ENCODE measurements at regions not wholly inside any gene's neighbourhood (a gene's known extent, or its start where the extent isn't known, plus 50 kb on each side); places are given as distances from the start of the nearest gene placed in this dataset.

- POLR2A ChIA-PET, result no interaction called here
Observed at GRCh38 chr10:71072823-71073210, 139.6 kb upstream of the UNC5B start.

DNA sequence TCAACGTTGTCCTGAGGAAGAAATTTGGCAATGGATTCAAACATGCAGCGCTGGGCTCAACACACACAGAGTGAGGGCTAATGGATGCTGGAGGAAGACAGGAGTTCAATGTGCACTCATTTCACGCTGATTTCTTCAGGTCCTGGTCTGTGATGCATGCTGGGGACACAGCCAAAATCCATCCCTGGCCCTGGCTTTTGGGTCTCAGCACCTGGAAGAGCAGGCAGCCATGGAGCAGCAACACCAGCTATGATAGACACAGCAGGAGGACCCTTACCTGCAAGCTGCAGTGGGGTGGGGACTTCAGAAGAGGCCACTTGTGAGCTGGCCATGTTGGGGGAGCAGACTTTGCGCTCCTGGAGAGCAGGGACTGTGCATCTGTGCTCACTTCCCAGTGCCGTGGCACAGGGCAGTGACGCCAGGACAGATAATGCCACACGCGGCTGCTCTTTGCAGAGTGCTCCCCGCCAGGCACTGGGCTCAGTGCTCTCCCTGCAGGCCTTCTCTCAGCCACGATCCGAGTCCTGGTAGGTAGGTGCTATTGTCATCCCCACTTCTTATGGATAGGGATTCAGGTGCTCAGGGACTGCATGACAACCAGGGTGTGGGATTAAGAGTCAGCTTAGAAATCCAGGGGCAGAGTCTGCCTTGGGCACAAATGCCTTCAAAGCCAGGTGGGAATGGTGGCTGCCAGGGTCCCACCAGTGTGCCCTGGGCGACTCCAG, 138.8 kb upstream of the UNC5B start:
- BruUV-seq (replicated peaks), result no TSS peak

More at GRCh38 chr10:71072823-71073210, 139.6 kb upstream of the UNC5B start:
- peaks cover 15% of the 10 kb centered on the region for H3K4me1 Mint-ChIP-seq (ENCODE audit: low read depth, unreplicated experiment)
- TF ChIP-seq CTCF (IDR thresholded peaks at IDR 0.05; ENCODE audit: insufficient read depth in 1 of 2, low read depth in 1 of 2, low read length in 1 of 2, severe bottlenecking in 1 of 2, unreplicated experiment in 1 of 2), result no peak
- DNase-seq, result no peak
- no peaks in the 10 kb centered on the region for H3K36me3 Mint-ChIP-seq (ENCODE audit: insufficient read depth, unreplicated experiment)
- no peak overlapping the region for H3K4me3 Mint-ChIP-seq (ENCODE audit: unreplicated experiment)
- BruUV-seq (replicated peaks), result no TSS peak
- H3K27me3 Mint-ChIP-seq (ENCODE audit: insufficient read depth, unreplicated experiment), result peaks cover 27% of the 10 kb centered on the region
- no peaks in the 10 kb centered on the region for H3K27me3 ChIP-seq (replicated peaks; ENCODE audit: control insufficient read depth, insufficient read depth, low read length)
- H3K4me3 ChIP-seq (ENCODE audit: low read depth, low read length), result no peak overlapping the region
- intact Hi-C loops (cut with micrococcal nuclease; ENCODE audit: unreplicated experiment), result no loop called here
- no peaks in the 10 kb centered on the region for H3K9me3 ChIP-seq
- H3K27ac Mint-ChIP-seq (ENCODE audit: unreplicated experiment), result no peak overlapping the region
- H3K36me3 ChIP-seq (ENCODE audit: control insufficient read depth, insufficient read depth, low read length), result no peaks in the 10 kb centered on the region
- no peaks in the 10 kb centered on the region for H3K9me3 Mint-ChIP-seq (ENCODE audit: unreplicated experiment)
- CTCF ChIA-PET, result interaction anchor here (0.7 kb wide), 1 partner anchor 136 kb away, joined by 3 read pairs; no protein-coding TSS in a partner anchor
- no peaks in the 10 kb centered on the region; the same call in 1 of the 2 replicates for H3K4me1 ChIP-seq

GRCh38 chr10:71074176-71074755, 138.1 kb upstream of the UNC5B start:
- no peak overlapping the region for H3K27ac Mint-ChIP-seq (ENCODE audit: unreplicated experiment)
- DNase-seq, result peak in 1 of 2 experiments; percentile 36
- Histone ChIP-seq H3K36me3 (ENCODE audit: control insufficient read depth, insufficient read depth, low read length) (no peaks in the 10 kb centered on the region), H3K9me3 (no peaks in the 10 kb centered on the region), H3K4me3 (ENCODE audit: low read depth, low read length) (no peak overlapping the region), H3K4me1 (no peaks in the 10 kb centered on the region; the same call in 1 of the 2 replicates), H3K27me3 (replicated peaks; ENCODE audit: control insufficient read depth, insufficient read depth, low read length) (no peaks in the 10 kb centered on the region)
- intact Hi-C loops (cut with micrococcal nuclease; ENCODE audit: unreplicated experiment), result no loop called here
- no TSS peak for BruUV-seq (replicated peaks)
- H3K9me3 Mint-ChIP-seq (ENCODE audit: unreplicated experiment), result no peaks in the 10 kb centered on the region
- H3K4me3 Mint-ChIP-seq (ENCODE audit: unreplicated experiment), result no peak overlapping the region
- H3K27me3 Mint-ChIP-seq (ENCODE audit: insufficient read depth, unreplicated experiment), result peaks cover 32% of the 10 kb centered on the region
- no peak for TF ChIP-seq CTCF (IDR thresholded peaks at IDR 0.05; ENCODE audit: insufficient read depth in 1 of 2, low read depth in 1 of 2, low read length in 1 of 2, severe bottlenecking in 1 of 2, unreplicated experiment in 1 of 2)
- peaks cover 15% of the 10 kb centered on the region for H3K4me1 Mint-ChIP-seq (ENCODE audit: low read depth, unreplicated experiment)
- ChIA-PET CTCF (no interaction called here), POLR2A (no interaction called here)
- no peaks in the 10 kb centered on the region for H3K36me3 Mint-ChIP-seq (ENCODE audit: insufficient read depth, unreplicated experiment)

More for the DNA sequence above, 138.8 kb upstream of the UNC5B start:
- H3K27me3 Mint-ChIP-seq (ENCODE audit: insufficient read depth, unreplicated experiment), result peaks cover 27% of the 10 kb centered on the region
- peaks cover 15% of the 10 kb centered on the region for H3K4me1 Mint-ChIP-seq (ENCODE audit: low read depth, unreplicated experiment)
- Histone ChIP-seq H3K36me3 (ENCODE audit: control insufficient read depth, insufficient read depth, low read length) (no peaks in the 10 kb centered on the region), H3K27me3 (replicated peaks; ENCODE audit: control insufficient read depth, insufficient read depth, low read length) (no peaks in the 10 kb centered on the region), H3K9me3 (no peaks in the 10 kb centered on the region), H3K4me1 (no peaks in the 10 kb centered on the region; the same call in 1 of the 2 replicates), H3K4me3 (ENCODE audit: low read depth, low read length) (no peak overlapping the region)
- ChIA-PET CTCF (interaction anchor here (0.7 kb wide), 1 partner anchor 135 kb away, joined by 3 read pairs; no protein-coding TSS in a partner anchor), POLR2A (no interaction called here)
- H3K9me3 Mint-ChIP-seq (ENCODE audit: unreplicated experiment), result no peaks in the 10 kb centered on the region
- peak in 1 of 2 experiments; percentile 31 for DNase-seq
- no peaks in the 10 kb centered on the region for H3K36me3 Mint-ChIP-seq (ENCODE audit: insufficient read depth, unreplicated experiment)
- TF ChIP-seq CTCF (IDR thresholded peaks at IDR 0.05; ENCODE audit: insufficient read depth in 1 of 2, low read depth in 1 of 2, low read length in 1 of 2, severe bottlenecking in 1 of 2, unreplicated experiment in 1 of 2), result no peak
- no peak overlapping the region for H3K27ac Mint-ChIP-seq (ENCODE audit: unreplicated experiment)
- H3K4me3 Mint-ChIP-seq (ENCODE audit: unreplicated experiment), result no peak overlapping the region
- intact Hi-C loops (cut with micrococcal nuclease; ENCODE audit: unreplicated experiment), result no loop called here

All from Caco-2 (cell line).